Common myeloid progenitor, CD34-positive (primary cell): ENCODE measurements at regions not wholly inside any gene's neighbourhood (a gene's known extent, or its start where the extent isn't known, plus 50 kb on each side); places are given as distances from the start of the nearest gene placed in this dataset.

Experiments
- CTCF ChIA-PET: fragments of 350-600 bp; sonication (Branson Sonifier 250); formaldehyde crosslinking; loops from one replicate; lab custom pipeline; 2021; ENCODE audit warnings: antibody characterized with exemption; lab: Charles Lee
- POLR2A ChIA-PET: fragments of 350-600 bp; sonication (Branson Sonifier 250); formaldehyde crosslinking; loops from one replicate; lab custom pipeline; 2021; ENCODE audit warnings: antibody characterized with exemption; lab: Charles Lee
- DNase-seq, 3 donors: peaks; one replicate each; pipeline versions ENCODE4 v3.0.0 to v3.0.0-alpha.2; 2013
- H3K27ac ChIP-seq, 2 experiments: 1 replicate in 1 of 2; 2 replicates in 1 of 2; pipeline ENCODE4 v1.7.0; 2013; ENCODE audit warnings: inconsistent platforms in 2 of 2, low read length in 2 of 2, mild to moderate bottlenecking in 2 of 2, low read depth in 1 of 2, moderate library complexity in 1 of 2; ENCODE audit not compliant: severe bottlenecking in 2 of 2, insufficient read depth in 1 of 2, poor library complexity in 1 of 2
- H3K27me3 ChIP-seq, 5 experiments: replicated peaks in 2 of 5; 1 replicate in 3 of 5; 2 replicates in 2 of 5; pipeline versions ENCODE4 v1.6.1 to v1.7.0; 2013; ENCODE audit warnings: low read length in 4 of 5, mild to moderate bottlenecking in 2 of 5, moderate library complexity in 2 of 5, inconsistent platforms in 1 of 5; ENCODE audit not compliant: insufficient read depth in 5 of 5, control insufficient read depth in 4 of 5
- H3K36me3 ChIP-seq, 4 experiments: 1 replicate in 2 of 4; 2 replicates in 2 of 4; pipeline versions ENCODE4 v1.6.1 to v1.7.0; 2013; ENCODE audit warnings: low read length in 3 of 4, control low read depth in 1 of 4, mild to moderate bottlenecking in 1 of 4; ENCODE audit not compliant: control insufficient read depth in 4 of 4, insufficient read depth in 4 of 4
- H3K4me1 ChIP-seq, 4 experiments: 1 replicate in 3 of 4; 2 replicates in 1 of 4; pipeline versions ENCODE4 v1.6.1 to v1.7.1; 2013; ENCODE audit warnings: low read length in 3 of 4, mild to moderate bottlenecking in 3 of 4, control low read depth in 1 of 4, inconsistent platforms in 1 of 4, moderate library complexity in 1 of 4; ENCODE audit not compliant: control insufficient read depth in 4 of 4, insufficient read depth in 4 of 4; ENCODE audit errors: control extremely low read depth in 1 of 4
- H3K4me3 ChIP-seq, 7 experiments: 1 replicate in 4 of 7; 2 replicates in 3 of 7; pipeline versions ENCODE4 v1.5.1 to v1.7.0; 2013; ENCODE audit warnings: mild to moderate bottlenecking in 7 of 7, low read length in 6 of 7, moderate library complexity in 6 of 7, inconsistent platforms in 2 of 7, low read depth in 2 of 7, control low read depth in 1 of 7; ENCODE audit not compliant: insufficient read depth in 4 of 7, control insufficient read depth in 1 of 7; ENCODE audit errors: extremely low read depth in 1 of 7
- H3K9me3 ChIP-seq, 5 experiments: 1 replicate in 4 of 5; 2 replicates in 1 of 5; pipeline versions ENCODE4 v1.6.1 to v1.7.1; 2013; ENCODE audit warnings: low read length in 4 of 5, mild to moderate bottlenecking in 2 of 5, inconsistent platforms in 1 of 5, low read depth in 1 of 5, moderate library complexity in 1 of 5; ENCODE audit not compliant: control insufficient read depth in 4 of 5, insufficient read depth in 2 of 5; ENCODE audit errors: control extremely low read depth in 1 of 5
- WGBS: methylation state at CpG from one replicate; pipeline ENCODE4 v1.1.5; 2013; ENCODE audit not compliant: insufficient coverage; 5-methylcytosine and 5-hydroxymethylcytosine counted together

DNA sequence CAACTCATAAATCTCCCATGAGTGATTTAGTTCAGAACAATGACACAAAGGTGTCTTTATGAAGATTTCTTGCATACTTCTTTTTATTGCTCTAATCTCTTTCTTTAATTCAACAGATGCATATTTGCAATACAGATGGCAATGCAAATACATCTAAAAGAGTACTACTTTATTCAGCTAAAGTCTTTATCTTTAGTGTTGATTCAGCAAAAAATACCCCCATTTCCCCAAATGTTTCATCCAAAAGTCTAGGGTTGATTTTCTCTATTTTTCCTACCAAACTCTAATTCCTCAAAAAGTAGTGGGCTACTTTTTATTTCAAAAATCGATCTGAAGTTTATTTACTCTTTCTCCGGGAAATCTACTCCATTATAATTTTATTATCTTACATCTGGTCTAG is 1055.2 kb downstream of the STIM2 start:
- H3K9me3 ChIP-seq, result no peaks in the 10 kb centered on the region
- no peaks in the 10 kb centered on the region for H3K36me3 ChIP-seq
- H3K27me3 ChIP-seq, result no peaks in the 10 kb centered on the region
- no peak overlapping the region for H3K4me3 ChIP-seq
- DNase-seq, result no peak
- H3K27ac ChIP-seq, result no peak overlapping the region
- CTCF ChIA-PET, result no interaction called here
- no CpG with 5 or more reads among the region's 2 CpGs for WGBS
- H3K4me1 ChIP-seq, result no peaks in the 10 kb centered on the region
- POLR2A ChIA-PET, result no interaction called here

DNA sequence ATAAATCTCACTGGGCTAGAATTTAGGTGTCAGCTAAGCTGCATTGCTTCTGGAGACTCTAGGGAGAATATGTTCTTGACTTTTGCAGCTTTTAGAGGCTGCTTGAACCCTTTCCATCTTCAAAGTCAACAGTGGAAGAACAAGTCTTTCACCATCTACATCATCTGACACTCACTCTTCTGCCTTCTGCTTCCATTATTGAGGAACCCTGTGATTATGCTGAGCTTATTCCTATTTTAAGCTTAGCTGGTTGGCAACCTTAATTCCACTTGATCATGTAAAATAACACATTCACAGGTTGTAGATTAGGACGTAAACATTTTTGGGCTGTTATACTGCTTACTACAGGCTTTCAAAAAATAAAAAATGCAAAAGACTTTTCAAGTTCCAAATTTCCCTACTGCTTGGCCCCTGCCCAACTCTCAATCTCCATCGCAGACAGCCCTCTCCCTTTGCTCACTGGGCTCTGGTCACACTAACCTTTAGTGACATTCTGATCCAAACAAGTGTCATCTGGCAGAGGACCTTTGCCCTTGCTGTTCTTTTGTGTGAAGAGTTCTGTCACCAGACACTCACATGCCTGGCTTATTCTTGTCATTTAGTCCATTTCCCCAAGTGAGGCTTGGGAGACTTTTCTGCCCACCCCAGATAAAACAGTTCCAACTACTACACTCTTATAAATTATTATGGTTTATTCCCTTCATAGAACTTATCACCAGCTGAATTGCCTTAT is 1056.0 kb downstream of the STIM2 start:
- DNase-seq, result no peak
- 68% methylated on average over 2 of the region's 2 CpGs for WGBS

DNA sequence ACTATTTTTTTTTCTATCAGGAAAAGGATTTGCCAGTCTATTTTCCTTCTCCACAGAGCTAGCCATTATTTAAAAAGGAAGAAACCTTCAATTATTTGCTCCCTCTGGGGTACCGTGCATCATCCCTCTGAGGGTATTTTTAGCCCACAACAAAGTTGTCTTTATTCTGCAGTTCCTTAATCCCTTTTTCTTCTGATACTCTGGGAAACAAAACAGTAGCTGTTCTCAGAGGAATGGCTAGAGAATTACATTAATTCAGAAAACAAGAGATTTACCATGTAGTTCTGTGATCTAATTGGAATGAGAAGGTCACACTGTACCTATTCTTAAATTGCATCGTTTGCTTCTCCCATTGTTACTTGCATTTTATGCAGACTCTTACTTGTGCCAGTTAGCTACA is 1056.7 kb downstream of the STIM2 start:
- H3K27me3 ChIP-seq, result no peaks in the 10 kb centered on the region
- CTCF ChIA-PET, result no interaction called here
- H3K27ac ChIP-seq, result no peak overlapping the region
- no CpG with 5 or more reads among the region's 2 CpGs for WGBS
- no peaks in the 10 kb centered on the region for H3K9me3 ChIP-seq
- no peaks in the 10 kb centered on the region for H3K4me1 ChIP-seq
- H3K36me3 ChIP-seq, result no peaks in the 10 kb centered on the region
- DNase-seq, result no peak
- POLR2A ChIA-PET, result no interaction called here
- no peak overlapping the region for H3K4me3 ChIP-seq

More for the DNA sequence above, 1056.0 kb downstream of the STIM2 start:
- Histone ChIP-seq H3K36me3 (no peaks in the 10 kb centered on the region), H3K27ac (no peak overlapping the region), H3K9me3 (no peaks in the 10 kb centered on the region), H3K27me3 (no peaks in the 10 kb centered on the region), H3K4me1 (no peaks in the 10 kb centered on the region), H3K4me3 (no peak overlapping the region)
- POLR2A ChIA-PET, result no interaction called here
- CTCF ChIA-PET, result no interaction called here

DNA sequence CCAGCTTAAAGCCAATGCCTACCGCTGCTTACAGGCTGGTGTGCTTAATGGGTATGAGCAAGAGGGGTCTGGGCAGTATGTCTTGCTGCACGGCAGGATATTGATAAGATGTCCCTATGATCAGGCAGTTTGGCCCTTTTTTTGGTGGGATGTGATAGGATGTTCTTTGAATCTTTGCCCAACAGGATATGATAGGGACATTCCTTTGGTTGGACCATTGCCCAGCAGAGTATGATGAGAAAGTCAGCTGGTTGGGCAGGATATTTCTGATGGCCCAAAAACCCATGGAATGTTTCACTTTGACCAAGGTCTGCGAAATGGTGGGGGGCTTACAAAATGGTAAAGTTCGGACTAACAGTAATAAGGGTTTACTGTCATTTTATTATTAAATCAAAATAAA is 1060.6 kb downstream of the STIM2 start:
- 89% methylated on average over 2 of the region's 4 CpGs for WGBS
- CTCF ChIA-PET, result no interaction called here
- Histone ChIP-seq H3K27me3 (no peaks in the 10 kb centered on the region), H3K4me1 (no peaks in the 10 kb centered on the region), H3K36me3 (no peaks in the 10 kb centered on the region), H3K4me3 (no peak overlapping the region), H3K27ac (no peak overlapping the region), H3K9me3 (no peaks in the 10 kb centered on the region)
- no peak for DNase-seq
- POLR2A ChIA-PET, result no interaction called here

DNA sequence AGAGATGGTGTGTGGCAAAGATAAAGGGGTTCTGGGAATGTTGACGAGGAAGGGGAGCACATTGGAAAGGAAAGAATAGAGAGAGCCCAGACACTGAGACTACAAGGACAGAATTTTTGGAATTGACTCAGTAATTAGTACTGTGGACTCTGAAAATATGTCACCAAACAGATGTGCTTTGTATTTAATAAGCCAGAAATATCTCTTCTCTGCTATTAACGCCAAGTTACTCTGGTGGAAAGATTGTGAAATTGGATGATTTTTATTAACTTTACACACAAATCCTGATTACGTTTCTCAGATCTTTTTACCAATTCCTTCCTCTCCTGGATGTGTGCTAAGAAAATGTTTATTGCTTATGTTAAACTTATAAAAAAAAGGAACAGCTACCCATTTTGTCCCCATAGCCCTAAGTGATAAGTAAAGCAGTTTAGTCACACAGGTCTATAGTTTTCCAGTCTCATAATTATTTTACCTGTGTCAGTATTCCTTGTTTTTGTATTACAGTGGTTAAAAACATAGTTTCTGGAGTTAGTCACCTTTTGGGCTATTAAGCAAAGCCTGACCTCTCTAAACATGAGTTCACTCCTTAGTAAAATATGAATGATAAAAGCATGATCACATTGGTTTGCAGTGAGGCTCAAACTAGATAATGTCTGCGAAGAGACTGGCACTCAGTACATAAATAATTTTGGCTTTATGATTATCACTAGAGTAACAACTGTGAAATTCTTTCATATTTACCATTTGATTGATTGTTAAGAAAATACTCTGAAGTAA is 1068.3 kb downstream of the STIM2 start:
- H3K4me3 ChIP-seq, result no peak overlapping the region
- no peak overlapping the region for H3K27ac ChIP-seq
- WGBS, result 100% methylated on average over 1 of the region's 4 CpGs
- no peaks in the 10 kb centered on the region for H3K4me1 ChIP-seq
- H3K36me3 ChIP-seq, result no peaks in the 10 kb centered on the region
- ChIA-PET POLR2A (no interaction called here), CTCF (no interaction called here)
- DNase-seq, result no peak
- H3K9me3 ChIP-seq, result no peaks in the 10 kb centered on the region
- H3K27me3 ChIP-seq, result no peaks in the 10 kb centered on the region

DNA sequence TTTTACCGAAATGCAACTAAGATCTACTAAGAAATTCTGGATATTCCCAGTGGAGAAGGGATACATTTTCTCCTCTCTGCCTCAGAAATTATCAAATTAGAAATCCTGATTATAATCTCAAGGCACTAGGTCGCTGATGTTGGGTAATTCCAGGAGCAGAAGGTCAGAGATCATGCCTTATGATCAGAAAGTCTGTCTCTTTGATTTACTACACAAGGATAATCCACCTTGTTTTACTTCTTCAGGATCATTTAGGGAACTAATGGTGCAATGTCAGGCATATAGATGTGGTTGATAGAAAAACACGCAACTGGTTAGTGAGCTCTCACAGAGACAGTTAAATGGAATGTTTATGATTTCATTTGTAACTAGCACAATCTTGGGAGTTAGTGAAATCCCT is 1069.7 kb downstream of the STIM2 start:
- no CpG with 5 or more reads among the region's 3 CpGs for WGBS
- CTCF ChIA-PET, result no interaction called here

DNA sequence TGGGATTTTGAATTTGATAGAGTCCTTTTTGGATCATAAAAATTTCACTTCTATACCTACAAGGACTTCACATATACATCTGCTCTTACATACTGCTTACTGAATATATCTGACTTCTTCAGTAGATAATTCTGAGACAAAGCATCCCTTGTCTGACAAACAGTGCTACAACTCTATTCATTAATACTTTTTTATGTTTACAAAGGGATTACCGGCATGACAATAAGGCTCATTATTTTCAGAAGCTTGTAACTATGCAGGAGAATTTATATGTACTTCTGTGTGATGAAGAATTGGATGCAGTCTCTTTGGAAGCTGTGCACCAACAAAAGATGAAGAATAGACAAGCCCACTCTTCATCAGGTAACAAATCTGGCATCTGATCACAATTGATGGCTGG is 1070.3 kb downstream of the STIM2 start:
- no peaks in the 10 kb centered on the region for H3K36me3 ChIP-seq
- H3K9me3 ChIP-seq, result no peaks in the 10 kb centered on the region
- H3K4me3 ChIP-seq, result no peak overlapping the region
- POLR2A ChIA-PET, result no interaction called here
- no peaks in the 10 kb centered on the region for H3K4me1 ChIP-seq
- no CpG with 5 or more reads among the region's 1 CpG for WGBS
- H3K27ac ChIP-seq, result no peak overlapping the region
- CTCF ChIA-PET, result no interaction called here
- no peaks in the 10 kb centered on the region for H3K27me3 ChIP-seq
- no peak for DNase-seq

More for the DNA sequence above, 1069.7 kb downstream of the STIM2 start:
- no peak overlapping the region for H3K4me3 ChIP-seq
- H3K27me3 ChIP-seq, result no peaks in the 10 kb centered on the region
- H3K4me1 ChIP-seq, result no peaks in the 10 kb centered on the region
- H3K9me3 ChIP-seq, result no peaks in the 10 kb centered on the region
- no peak overlapping the region for H3K27ac ChIP-seq
- DNase-seq, result no peak
- H3K36me3 ChIP-seq, result no peaks in the 10 kb centered on the region
- POLR2A ChIA-PET, result no interaction called here
